ENCODE measurements at regions not wholly inside any gene's neighbourhood (a gene's known extent, or its start where the extent isn't known, plus 50 kb on each side); places are given as distances from the start of the nearest gene placed in this dataset.

DNA sequence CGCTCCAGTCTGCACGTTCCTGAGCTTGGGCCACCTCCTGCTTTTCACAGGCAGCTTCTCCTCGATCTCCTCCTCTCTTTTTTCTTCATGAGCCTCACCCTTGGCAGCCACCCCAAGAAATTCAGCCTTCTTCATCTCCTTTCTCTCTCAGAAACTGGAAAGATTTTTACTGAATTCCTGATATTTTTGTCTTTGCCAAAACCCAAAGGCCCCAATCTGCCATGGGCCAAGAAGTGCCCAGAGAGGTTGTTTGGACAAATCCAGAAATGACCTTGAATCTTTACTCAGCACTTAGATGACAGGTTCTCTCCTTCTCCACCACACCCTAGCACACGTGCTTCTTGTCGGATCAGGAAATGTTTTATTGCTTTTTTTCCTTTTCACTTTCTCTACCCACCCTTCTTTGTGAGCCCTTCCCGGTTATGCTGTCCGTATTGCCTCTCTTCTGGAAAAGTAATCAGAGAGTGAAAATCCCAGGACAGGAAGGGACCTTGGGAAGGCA is 134.5 kb upstream of the TNP1 start:
- TF ChIP-seq POLR2AphosphoS5 (IDR thresholded peaks at IDR 0.05; ENCODE audit: low read depth, low read length), result no peak
- TF ChIP-seq, protein P1, sequence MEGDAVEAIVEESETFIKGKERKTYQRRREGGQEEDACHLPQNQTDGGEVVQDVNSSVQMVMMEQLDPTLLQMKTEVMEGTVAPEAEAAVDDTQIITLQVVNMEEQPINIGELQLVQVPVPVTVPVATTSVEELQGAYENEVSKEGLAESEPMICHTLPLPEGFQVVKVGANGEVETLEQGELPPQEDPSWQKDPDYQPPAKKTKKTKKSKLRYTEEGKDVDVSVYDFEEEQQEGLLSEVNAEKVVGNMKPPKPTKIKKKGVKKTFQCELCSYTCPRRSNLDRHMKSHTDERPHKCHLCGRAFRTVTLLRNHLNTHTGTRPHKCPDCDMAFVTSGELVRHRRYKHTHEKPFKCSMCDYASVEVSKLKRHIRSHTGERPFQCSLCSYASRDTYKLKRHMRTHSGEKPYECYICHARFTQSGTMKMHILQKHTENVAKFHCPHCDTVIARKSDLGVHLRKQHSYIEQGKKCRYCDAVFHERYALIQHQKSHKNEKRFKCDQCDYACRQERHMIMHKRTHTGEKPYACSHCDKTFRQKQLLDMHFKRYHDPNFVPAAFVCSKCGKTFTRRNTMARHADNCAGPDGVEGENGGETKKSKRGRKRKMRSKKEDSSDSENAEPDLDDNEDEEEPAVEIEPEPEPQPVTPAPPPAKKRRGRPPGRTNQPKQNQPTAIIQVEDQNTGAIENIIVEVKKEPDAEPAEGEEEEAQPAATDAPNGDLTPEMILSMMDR (IDR thresholded peaks at IDR 0.05), result no peak

All from Panc1 (cell line).